Mucosa of descending colon (tissue), 3 donors: ENCODE measurements at regions not wholly inside any gene's neighbourhood (a gene's known extent, or its start where the extent isn't known, plus 50 kb on each side); places are given as distances from the start of the nearest gene placed in this dataset.

Source experiments
- ATAC-seq: fragments of 200-7000 bp; cut with Tn5 transposase; one replicate; pipeline ENCODE4 v1.9.1; 2020; ENCODE audit warnings: mild to moderate bottlenecking, moderate library complexity
- DNase-seq, 3 donors: peaks; one replicate each; pipeline ENCODE4 v3.0.0-alpha.2; 2020
- H3K36me3 ChIP-seq: fragments of 200-600 bp; one replicate; pipeline ENCODE4 v1.8.0; 2021; ENCODE audit warnings: low read depth, mild to moderate bottlenecking
- H3K4me1 ChIP-seq: fragments of 200-600 bp; one replicate; pipeline ENCODE4 v1.8.0; 2021; ENCODE audit warnings: low read depth, mild to moderate bottlenecking
- H3K4me3 ChIP-seq: fragments of 200-600 bp; one replicate; pipeline ENCODE4 v1.8.0; 2021; ENCODE audit warnings: mild to moderate bottlenecking
- H3K9me3 ChIP-seq: fragments of 200-600 bp; one replicate; pipeline ENCODE4 v1.8.0; 2021; ENCODE audit warnings: mild to moderate bottlenecking
- intact Hi-C, 2 donors: fragments of 100-400 bp; cut with DNase I in 1 of 2; cut with micrococcal nuclease in 1 of 2; formaldehyde crosslinking; loops; one replicate each; pipeline versions ENCODE4 v1.11.0 to v1.11.1; 2022; cut with DNase I, micrococcal nuclease
- TF ChIP-seq, protein P1 (sequence below): fragments of 200-600 bp; IDR thresholded peaks from one replicate; pipeline ENCODE4 v1.8.0; 2022; ENCODE audit warnings: antibody characterized with exemption, mild to moderate bottlenecking
- donor health status: DM: no; HTN: no; CAD: no; lungs with moderate emphysema.
- donor health status: DM: no; HTN: no; CAD: no.
- donor health status: DM: no; HTN: yes; CAD: no.

DNA sequence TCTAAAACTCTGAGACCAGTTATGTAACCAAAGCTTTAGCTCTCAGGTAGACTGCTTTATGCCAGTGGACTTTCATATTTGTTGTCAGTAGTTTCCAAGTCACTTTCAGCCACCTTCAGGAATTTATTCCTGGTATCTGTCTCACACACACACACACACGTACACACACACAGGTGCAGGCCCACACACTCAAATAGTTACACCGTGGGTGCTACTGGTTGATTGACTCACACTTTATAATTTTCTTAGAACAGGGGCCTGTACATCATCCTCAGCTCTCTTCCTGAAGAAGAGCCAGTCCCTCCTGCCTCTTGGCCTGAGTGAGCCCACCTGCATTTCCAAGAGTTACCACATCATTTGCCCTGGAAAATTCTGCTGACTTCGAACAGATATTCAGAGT lies 555.2 kb downstream of the SOX6 start:
- TF ChIP-seq, protein P1, sequence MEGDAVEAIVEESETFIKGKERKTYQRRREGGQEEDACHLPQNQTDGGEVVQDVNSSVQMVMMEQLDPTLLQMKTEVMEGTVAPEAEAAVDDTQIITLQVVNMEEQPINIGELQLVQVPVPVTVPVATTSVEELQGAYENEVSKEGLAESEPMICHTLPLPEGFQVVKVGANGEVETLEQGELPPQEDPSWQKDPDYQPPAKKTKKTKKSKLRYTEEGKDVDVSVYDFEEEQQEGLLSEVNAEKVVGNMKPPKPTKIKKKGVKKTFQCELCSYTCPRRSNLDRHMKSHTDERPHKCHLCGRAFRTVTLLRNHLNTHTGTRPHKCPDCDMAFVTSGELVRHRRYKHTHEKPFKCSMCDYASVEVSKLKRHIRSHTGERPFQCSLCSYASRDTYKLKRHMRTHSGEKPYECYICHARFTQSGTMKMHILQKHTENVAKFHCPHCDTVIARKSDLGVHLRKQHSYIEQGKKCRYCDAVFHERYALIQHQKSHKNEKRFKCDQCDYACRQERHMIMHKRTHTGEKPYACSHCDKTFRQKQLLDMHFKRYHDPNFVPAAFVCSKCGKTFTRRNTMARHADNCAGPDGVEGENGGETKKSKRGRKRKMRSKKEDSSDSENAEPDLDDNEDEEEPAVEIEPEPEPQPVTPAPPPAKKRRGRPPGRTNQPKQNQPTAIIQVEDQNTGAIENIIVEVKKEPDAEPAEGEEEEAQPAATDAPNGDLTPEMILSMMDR = no peak
- DNase-seq (no peak), ATAC-seq (no peak)
- no peak overlapping the region for H3K4me3 ChIP-seq
- no peaks in the 10 kb centered on the region for H3K4me1 ChIP-seq
- H3K36me3 ChIP-seq = no peaks in the 10 kb centered on the region
- H3K9me3 ChIP-seq = no peaks in the 10 kb centered on the region
- intact Hi-C loops = no loop called here

DNA sequence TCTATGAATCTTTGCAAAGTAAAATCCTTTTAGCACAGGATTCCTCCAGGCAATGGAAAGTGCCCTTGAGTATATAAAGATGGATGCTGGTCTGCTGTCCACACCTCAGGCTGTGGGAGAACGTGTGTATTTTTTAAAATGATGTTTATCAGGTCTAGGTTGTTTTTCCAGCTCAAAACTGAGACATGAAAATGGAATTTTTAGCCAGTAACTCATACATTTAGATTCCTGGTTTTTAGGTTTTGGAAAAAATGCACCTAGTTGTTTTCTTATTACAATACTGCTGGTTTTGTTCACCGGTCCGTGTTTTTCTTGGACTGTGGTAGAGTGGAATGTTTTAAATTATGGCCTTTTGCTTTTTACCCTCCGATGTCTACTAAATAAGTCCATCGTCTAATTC lies 554.7 kb downstream of the SOX6 start:
- no peaks in the 10 kb centered on the region for H3K36me3 ChIP-seq
- TF ChIP-seq, protein P1 = no peak
- ATAC-seq = no peak
- intact Hi-C loops = no loop called here
- H3K4me1 ChIP-seq = no peaks in the 10 kb centered on the region
- DNase-seq = no peak
- H3K4me3 ChIP-seq = no peak overlapping the region
- no peaks in the 10 kb centered on the region for H3K9me3 ChIP-seq

DNA sequence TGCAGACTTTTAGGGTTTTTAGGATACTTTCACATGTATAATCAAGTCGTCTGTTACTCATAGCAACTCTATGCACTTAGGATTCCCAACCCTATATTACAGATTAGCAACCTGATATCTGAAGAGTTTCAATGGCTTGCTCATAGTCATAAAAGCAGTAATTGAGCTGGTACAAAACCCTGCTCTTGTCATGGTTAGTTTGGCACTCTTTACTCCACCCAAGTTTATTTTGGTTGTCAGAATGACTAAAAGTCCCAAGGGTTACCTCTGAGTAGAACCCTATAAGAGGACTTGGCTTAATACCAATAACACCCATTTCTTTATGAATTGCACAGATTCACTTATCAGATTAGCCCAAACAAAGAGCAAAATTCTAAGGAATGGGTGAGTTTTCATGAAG lies 550.6 kb downstream of the SOX6 start:
- no peak overlapping the region for H3K4me3 ChIP-seq
- no peaks in the 10 kb centered on the region for H3K9me3 ChIP-seq
- no peaks in the 10 kb centered on the region for H3K4me1 ChIP-seq
- no peaks in the 10 kb centered on the region for H3K36me3 ChIP-seq
- DNase-seq = no peak
- TF ChIP-seq, protein P1 = no peak
- intact Hi-C loops = no loop called here
- no peak for ATAC-seq

DNA sequence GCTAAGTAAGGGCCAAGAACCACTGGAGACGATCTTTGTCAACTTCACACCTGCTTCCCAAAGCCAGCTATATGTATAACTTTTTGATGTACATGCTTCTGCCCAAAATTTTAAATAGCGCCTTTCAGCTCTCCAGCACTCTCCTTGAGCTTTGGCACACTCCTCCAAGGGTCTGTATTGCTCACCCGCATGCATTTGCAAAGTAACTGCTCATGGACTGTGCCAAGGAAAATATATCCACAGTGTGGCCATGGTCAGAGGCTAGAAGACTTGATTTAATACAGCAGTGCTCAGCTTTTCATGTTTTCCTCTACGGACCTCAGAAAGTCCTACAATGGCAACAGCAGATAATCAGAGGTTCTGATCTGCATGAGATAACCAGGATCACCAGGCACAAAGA lies 550.1 kb downstream of the SOX6 start:
- ATAC-seq (no peak), DNase-seq (no peak)
- Histone ChIP-seq H3K4me1 (no peaks in the 10 kb centered on the region), H3K9me3 (no peaks in the 10 kb centered on the region), H3K36me3 (no peaks in the 10 kb centered on the region), H3K4me3 (no peak overlapping the region)
- intact Hi-C loops = no loop called here
- TF ChIP-seq, protein P1 = no peak

DNA sequence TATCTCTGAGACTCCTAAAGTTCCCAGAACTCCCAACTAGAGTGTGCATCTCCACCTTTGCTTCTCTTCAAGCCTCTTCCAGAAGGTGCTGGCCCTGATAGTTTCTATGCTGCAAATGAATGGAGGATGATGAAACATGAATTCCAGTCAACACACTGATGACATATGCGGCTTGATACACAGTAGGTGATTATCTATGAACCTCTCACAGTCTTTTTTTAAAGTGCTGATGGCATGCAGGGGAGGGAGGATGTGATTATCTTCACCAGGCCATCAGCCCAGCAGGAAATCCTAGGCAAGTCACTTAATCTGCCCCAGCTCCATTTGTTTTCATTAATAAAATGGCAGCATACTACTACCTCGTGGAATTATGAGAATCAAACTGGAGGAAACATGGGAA lies 548.5 kb downstream of the SOX6 start:
- TF ChIP-seq, protein P1 = no peak
- no peaks in the 10 kb centered on the region for H3K4me1 ChIP-seq
- intact Hi-C loops = no loop called here
- no peaks in the 10 kb centered on the region for H3K36me3 ChIP-seq
- H3K4me3 ChIP-seq = no peak overlapping the region
- ATAC-seq (no peak), DNase-seq (no peak)
- H3K9me3 ChIP-seq = no peaks in the 10 kb centered on the region

DNA sequence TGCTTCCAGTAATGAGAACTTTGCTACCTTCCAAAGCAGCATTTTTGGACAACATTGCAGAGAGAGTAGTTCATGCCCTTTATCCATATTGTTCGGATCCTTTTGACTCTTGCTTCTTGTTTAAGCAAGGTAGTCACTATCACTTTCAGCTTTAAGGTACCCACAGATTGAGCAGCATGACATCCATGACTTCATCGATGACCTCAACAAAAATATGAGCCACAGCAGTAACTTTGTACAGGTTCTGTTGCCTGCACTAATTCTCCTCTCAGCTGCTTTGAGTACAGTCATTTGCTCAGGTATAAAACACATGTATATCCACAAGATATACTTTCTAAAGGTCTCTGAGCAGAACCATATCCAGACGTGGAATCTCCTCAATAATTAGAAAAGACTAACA lies 546.3 kb downstream of the SOX6 start:
- intact Hi-C loops = loop anchor here (10.0 kb wide), 2 partner anchors 45 to 795 kb away; no protein-coding TSS in a partner anchor
- no peak overlapping the region for H3K4me3 ChIP-seq
- TF ChIP-seq, protein P1 = no peak
- no peaks in the 10 kb centered on the region for H3K36me3 ChIP-seq
- no peak for DNase-seq
- ATAC-seq = no peak
- H3K4me1 ChIP-seq = peaks cover under 1% of the 10 kb centered on the region
- no peaks in the 10 kb centered on the region for H3K9me3 ChIP-seq
